Body of pancreas (tissue), 4 donors: ENCODE measurements at regions not wholly inside any gene's neighbourhood (a gene's known extent, or its start where the extent isn't known, plus 50 kb on each side); places are given as distances from the start of the nearest gene placed in this dataset.

Experiments used
- CTCF ChIP-seq, 7 experiments: fragments of 450-650 bp in 4 of 7; fragments of 200-600 bp in 3 of 7; sonication (generic) in 3 of 7; IDR thresholded peaks; one replicate each; pipeline ENCODE4 v1.5.1; 2016 to 2019; ENCODE audit warnings: antibody characterized with exemption in 7 of 7
- POLR2A ChIP-seq, 3 donors: fragments of 450-650 bp; IDR thresholded peaks; one replicate each; pipeline ENCODE4 v1.6.1; 2016; ENCODE audit warnings: antibody characterized with exemption in 3 of 3, mild to moderate bottlenecking in 2 of 3

- TF ChIP-seq CTCF (IDR thresholded peaks at IDR 0.05) (no peak), POLR2A (IDR thresholded peaks at IDR 0.05) (no peak)
Measured at GRCh38 chr9:116061546-116062205, 91.9 kb upstream of the PAPPA start.
